HG03039 (cell line): ENCODE measurements at regions not wholly inside any gene's neighbourhood (a gene's known extent, or its start where the extent isn't known, plus 50 kb on each side); places are given as distances from the start of the nearest gene placed in this dataset.

Source experiments
- ATAC-seq: cut with Tn5 transposase; IDR thresholded peaks from one replicate; pipeline ENCODE4 v1.9.1; 2021; ENCODE audit warnings: mild to moderate bottlenecking, moderate library complexity; ENCODE audit not compliant: unreplicated experiment

DNA sequence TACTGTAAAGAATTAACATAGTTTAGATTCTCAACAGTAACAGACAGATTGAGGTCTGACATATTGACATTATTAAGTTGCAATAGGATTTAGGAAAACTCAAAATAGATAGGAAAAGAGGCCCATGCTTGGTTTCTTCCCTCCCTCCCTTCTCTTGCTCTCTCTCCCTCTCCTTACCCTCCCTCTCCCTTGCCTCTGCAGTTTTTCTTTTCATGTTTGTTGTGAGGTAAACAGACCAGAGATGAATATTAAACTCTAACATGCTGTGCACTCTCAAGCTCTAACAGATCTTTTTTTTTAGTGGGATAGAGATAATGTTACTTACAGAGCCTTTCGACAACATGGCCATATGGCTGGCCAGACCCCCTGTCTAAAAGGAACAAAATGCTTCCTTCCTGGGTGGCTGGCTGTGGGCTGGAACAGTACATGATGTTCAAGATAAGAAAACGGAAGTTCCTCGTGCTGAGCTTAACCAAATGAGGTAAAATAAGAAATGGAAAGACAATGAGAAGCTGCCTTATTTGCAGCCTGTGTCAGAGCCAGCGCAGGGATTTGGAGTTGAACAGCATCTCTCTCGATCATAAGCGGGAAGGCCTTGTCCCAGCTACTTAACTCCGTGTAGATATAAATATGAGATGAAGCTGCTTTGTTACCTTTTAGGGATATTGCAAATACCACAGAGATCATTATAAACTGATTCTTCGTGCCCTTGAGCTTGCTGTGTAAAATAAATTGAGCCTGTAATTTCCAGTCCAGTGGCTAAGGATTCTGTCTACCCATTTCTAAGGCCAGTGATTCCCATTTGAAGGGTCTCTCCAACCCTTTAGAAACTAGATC is 391.9 kb upstream of the NPVF start:
- no peak for ATAC-seq

DNA sequence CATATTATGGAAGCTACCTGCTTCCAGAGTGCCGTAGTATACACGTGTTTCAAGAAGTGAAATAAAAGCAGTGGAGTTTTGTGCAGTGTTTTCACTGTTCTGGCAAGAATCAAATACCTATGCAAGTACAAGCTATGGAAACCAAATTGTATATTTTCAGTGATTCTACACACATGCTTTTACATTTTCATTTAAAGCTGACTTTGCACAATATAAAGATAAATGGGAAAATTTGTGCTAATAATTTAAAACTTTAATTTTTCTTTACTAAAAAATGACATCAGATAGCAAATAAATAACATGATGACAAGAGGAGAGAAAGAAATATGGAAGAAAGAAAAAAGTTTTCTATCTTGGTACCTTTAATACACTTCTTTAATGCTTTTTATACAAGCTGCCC is 393.7 kb upstream of the NPVF start:
- ATAC-seq, result no peak

GRCh38 chr7:25622695-25623094 is 394.4 kb upstream of the NPVF start:
- no peak for ATAC-seq

DNA sequence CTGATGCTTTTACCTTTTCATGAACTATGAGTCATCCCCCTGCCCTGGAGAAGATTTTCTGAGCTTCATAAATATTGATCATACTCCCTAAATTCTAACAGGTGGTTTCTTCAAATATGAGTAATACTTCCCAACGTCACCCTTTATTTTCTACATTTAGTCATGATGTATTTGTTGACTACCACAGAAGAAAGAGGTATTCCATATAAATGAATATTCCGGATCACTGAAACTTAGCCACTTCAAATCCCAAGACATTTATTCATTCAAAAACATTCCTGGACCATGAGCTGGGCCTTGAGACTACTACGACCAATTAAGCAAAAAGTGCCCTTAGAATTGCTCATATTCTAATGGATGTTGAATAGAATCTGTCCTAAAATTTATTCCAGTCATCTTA is 395.8 kb upstream of the NPVF start:
- no peak for ATAC-seq

DNA sequence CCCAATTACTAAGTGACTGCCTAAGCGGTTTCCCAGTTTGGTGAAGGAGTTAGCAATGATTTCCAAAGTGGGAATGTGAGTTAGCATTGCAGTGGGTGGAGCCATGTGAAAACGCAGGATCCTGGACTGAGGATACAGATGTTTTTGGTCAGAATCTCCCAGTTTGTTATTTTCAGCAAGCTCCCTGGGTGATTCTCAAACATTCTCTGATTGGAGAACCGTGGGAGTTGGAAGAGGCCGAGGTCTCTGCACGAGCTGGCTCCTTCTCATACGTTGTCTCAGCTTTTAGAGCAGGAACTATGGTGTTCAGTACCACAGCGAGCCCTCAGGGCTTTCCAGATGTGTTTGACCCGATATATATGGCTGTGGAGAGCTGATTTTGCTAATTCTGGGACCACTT is 396.5 kb upstream of the NPVF start:
- no peak for ATAC-seq

- ATAC-seq, result no peak
These were observed 397.2 kb upstream of the NPVF start for GRCh38 chr7:25625306-25625992.

- no peak for ATAC-seq
These were observed 398.3 kb upstream of the NPVF start for GRCh38 chr7:25626451-25627131.

- ATAC-seq, result no peak
These were observed 400.2 kb upstream of the NPVF start for GRCh38 chr7:25628446-25628845.

DNA sequence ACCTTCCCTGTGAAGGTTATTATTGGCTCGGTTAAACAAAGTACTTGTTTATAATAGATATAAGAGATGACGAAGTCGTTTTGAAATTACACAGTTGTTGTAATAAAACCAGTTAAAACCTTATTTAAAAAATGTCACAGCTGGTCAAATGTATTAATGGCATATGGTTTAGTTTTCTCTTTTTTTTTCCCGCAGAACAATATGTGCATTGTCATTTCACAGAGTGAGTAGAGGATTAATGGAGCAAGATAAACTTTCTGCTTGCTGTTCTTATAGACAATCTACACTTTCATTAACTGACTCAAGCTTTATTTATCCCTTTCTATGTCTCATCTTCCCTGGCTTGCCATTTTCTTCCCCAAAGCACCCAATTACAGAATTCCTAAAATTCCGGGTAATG is 404.3 kb upstream of the NPVF start:
- no peak for ATAC-seq

DNA sequence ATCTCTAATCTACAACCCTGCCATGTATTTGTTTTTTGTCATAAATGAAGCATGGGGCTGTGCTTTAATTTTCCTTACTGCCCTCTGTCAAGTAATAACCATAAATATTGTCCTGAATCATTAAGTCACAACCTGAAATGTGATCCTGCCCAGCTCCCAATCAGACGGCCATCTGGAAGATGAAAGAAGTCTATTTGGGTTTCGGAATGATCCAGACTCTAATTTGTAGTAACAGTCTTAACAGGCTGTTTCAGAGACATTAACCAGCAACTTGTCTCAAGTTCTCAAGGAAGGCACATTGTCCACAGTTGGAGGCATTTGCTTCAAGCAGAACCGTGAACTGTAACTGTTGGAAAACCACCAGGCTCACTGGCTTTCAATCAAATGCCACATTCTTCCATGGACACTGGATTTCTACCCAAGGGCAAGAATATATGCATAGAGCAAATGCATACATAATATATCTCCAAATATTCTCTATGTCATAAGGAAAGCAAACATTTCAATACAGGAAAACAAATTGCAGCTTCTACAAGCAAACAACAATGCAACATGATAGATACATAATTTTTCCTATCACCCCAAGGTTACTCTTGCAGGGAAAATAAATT is 405.2 kb upstream of the NPVF start:
- ATAC-seq, result no peak

GRCh38 chr7:25636168-25636567 is 407.9 kb upstream of the NPVF start:
- ATAC-seq, result no peak

- no peak for ATAC-seq
These were observed 408.6 kb upstream of the NPVF start for GRCh38 chr7:25636871-25637283.

GRCh38 chr7:25638068-25638467 is 409.8 kb upstream of the NPVF start:
- ATAC-seq, result no peak

GRCh38 chr7:25638590-25639244 is 410.4 kb upstream of the NPVF start:
- ATAC-seq, result no peak

GRCh38 chr7:25642849-25643248 is 414.6 kb upstream of the NPVF start:
- no peak for ATAC-seq

GRCh38 chr7:25643286-25643685 is 415.0 kb upstream of the NPVF start:
- ATAC-seq, result no peak

DNA sequence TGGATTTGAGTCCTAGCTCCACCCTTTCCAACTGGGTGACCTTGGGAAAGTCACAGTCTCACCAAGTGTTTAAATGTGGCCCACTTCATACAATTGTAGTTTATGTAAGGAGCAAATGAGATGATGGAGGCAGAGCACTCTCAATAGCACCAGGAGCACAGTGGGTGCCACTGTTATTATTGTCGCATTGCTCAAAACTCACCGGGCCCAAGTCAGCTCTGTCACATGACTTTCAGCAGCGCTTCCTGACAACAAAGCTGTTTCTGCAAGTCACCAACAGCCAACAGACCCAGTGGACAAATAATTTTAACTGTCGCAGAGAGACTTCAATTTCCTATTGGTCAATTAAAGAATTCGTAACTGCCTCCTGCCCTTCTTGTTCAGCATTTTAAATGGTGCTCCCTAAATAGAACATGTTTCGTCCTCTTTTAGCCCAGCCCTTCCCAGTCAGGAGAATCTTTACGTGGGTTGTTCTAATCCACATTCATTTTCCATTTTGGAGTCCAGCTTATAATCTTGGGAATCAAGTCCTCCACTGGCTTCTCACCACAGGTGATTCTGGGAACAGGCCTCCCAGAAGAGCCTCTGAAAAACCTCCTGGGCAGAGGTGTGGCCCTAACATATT is 415.6 kb upstream of the NPVF start:
- no peak for ATAC-seq

GRCh38 chr7:25646726-25647413 is 418.6 kb upstream of the NPVF start:
- no peak for ATAC-seq

GRCh38 chr7:25647872-25648271 is 419.6 kb upstream of the NPVF start:
- no peak for ATAC-seq

GRCh38 chr7:25652366-25652765 is 424.1 kb upstream of the NPVF start:
- no peak for ATAC-seq
